HG02678 (cell line): ENCODE measurements at regions not wholly inside any gene's neighbourhood (a gene's known extent, or its start where the extent isn't known, plus 50 kb on each side); places are given as distances from the start of the nearest gene placed in this dataset.
A peak's percentile ranks its signal among the peaks of the same experiment; 100 is the strongest.
"Not testable (repeated sequence)": the region's sequence is repeated elsewhere in the genome, so short reads cannot be mapped to it uniquely, and the experiment has no call there.

Experiments used
- ATAC-seq: cut with Tn5 transposase; IDR thresholded peaks from one replicate; pipeline ENCODE4 v1.9.1; 2021; ENCODE audit warnings: mild to moderate bottlenecking, moderate library complexity; ENCODE audit not compliant: unreplicated experiment

- ATAC-seq: no peak
These were observed 1131.7 kb downstream of the SLITRK5 start for GRCh38 chr13:88802886-88803285.

- no peak for ATAC-seq
These were observed 1135.3 kb downstream of the SLITRK5 start for GRCh38 chr13:88806438-88806837.

GRCh38 chr13:88817560-88817959, 1146.4 kb downstream of the SLITRK5 start:
- ATAC-seq: no peak

- no peak for ATAC-seq
These were observed 1151.9 kb downstream of the SLITRK5 start for GRCh38 chr13:88823114-88823513.

GRCh38 chr13:88824218-88824617, 1153.0 kb downstream of the SLITRK5 start:
- ATAC-seq: no peak

- ATAC-seq: no peak
These were observed 1168.9 kb downstream of the SLITRK5 start for GRCh38 chr13:88840085-88840484.

- ATAC-seq: not testable (repeated sequence)
These were observed 1181.1 kb downstream of the SLITRK5 start for GRCh38 chr13:88852293-88852692.

- ATAC-seq: no peak
These were observed 1186.1 kb downstream of the SLITRK5 start for GRCh38 chr13:88857256-88857655.

GRCh38 chr13:88862095-88862620, 1191.0 kb downstream of the SLITRK5 start:
- no peak for ATAC-seq

- ATAC-seq: no peak
These were observed 1191.9 kb downstream of the SLITRK5 start for GRCh38 chr13:88863116-88863515.

GRCh38 chr13:88866195-88866594, 1195.0 kb downstream of the SLITRK5 start:
- no peak for ATAC-seq

GRCh38 chr13:88883741-88884140, 1212.6 kb downstream of the SLITRK5 start:
- ATAC-seq: no peak

- ATAC-seq: no peak
These were observed 1216.0 kb downstream of the SLITRK5 start for GRCh38 chr13:88887045-88887662.

- no peak for ATAC-seq
These were observed 1224.2 kb downstream of the SLITRK5 start for GRCh38 chr13:88895261-88895941.

GRCh38 chr13:88896466-88896865, 1225.3 kb downstream of the SLITRK5 start:
- ATAC-seq: no peak

- no peak for ATAC-seq
These were observed 1237.8 kb downstream of the SLITRK5 start for GRCh38 chr13:88908961-88909441.

GRCh38 chr13:88919970-88920628, 1248.9 kb downstream of the SLITRK5 start:
- peak; percentile 92 for ATAC-seq

GRCh38 chr13:88925954-88926353, 1254.8 kb downstream of the SLITRK5 start:
- ATAC-seq: no peak

GRCh38 chr13:88926890-88927502, 1255.8 kb downstream of the SLITRK5 start:
- no peak for ATAC-seq

- no peak for ATAC-seq
These were observed 1261.8 kb downstream of the SLITRK5 start for GRCh38 chr13:88932950-88933349.

GRCh38 chr13:88937384-88937783, 1266.2 kb downstream of the SLITRK5 start:
- ATAC-seq: no peak
